NCI-H2029 (cell line): ENCODE measurements at regions not wholly inside any gene's neighbourhood (a gene's known extent, or its start where the extent isn't known, plus 50 kb on each side); places are given as distances from the start of the nearest gene placed in this dataset.

ENCODE experiments used
- DNase-seq: peaks from one replicate; lab custom pipeline; 2025; lab: John Stamatoyannopoulos, UW

DNA sequence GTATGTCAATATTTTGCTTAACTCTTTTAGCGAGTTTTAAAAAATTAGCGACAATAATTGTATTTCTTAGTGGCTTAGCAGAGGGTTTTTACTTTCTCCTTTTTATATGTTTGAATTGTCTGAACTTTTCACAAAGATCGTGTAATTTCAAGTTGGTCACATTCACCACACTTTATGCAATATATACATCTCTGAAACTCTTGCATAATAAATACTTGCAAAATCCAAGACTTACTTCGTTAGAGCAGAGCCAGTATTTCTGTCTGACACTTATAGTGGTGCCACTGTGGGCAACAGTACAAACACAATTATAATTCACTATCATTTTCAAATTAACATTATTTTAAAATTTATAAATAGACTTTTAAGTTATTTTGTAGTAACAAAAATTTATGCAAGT lies 62.0 kb downstream of the SUCNR1 start:
- DNase-seq, result no peak

DNA sequence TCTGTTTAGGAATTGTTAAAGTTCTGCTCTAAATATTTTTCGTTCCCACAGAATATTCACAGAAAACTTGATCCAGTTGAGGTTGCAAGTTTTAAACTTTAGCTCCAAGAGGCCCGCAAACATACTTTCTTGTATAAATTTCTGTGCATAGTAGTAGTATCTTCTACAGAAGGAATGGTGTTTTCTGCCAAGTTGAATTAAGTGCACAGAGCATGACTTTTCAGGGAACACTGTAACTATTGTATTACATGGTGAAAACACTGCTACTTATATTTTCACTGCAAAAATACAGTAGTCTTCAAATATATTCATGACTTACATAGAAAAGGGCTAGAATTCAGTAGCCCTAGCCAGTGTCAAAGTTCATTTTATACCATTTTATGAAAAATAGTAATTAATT lies 67.0 kb downstream of the SUCNR1 start:
- no peak for DNase-seq

DNA sequence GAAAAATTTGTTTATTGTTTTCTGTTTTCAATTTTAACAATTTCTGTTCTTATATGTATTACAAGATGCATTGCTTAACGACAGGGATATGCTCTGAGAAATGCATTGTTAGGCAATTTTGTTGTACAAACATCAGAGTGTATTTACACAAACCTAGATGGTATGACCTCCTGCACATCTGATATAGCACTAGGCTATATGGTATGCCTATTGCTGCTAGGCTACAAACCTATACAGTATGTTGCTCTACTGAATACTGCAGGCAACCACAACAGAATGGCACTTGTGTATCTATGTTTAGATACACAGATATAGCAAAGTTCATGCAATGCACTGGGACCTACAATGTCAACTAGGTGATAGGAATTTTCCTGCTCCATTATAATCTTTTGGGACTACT lies 70.1 kb downstream of the SUCNR1 start:
- DNase-seq, result no peak

DNA sequence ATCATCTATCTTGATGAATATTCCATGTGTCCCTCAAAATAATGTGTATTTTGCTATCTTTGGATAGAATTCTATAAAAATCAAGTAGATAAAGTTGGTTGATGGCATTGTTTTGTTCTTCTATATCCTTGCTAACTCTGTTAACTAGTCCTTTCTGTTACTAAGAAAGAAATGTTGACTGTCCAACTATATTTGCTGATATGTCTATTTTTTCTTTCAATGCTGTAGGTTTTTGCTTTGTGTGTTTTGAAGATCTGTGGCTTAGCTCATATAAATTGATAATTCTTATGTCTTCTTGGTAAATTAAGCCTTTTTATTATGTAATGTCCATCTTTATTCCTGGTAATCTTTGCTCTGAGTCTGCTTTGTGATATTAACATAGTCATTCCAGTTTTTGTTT lies 70.9 kb downstream of the SUCNR1 start:
- no peak for DNase-seq

DNA sequence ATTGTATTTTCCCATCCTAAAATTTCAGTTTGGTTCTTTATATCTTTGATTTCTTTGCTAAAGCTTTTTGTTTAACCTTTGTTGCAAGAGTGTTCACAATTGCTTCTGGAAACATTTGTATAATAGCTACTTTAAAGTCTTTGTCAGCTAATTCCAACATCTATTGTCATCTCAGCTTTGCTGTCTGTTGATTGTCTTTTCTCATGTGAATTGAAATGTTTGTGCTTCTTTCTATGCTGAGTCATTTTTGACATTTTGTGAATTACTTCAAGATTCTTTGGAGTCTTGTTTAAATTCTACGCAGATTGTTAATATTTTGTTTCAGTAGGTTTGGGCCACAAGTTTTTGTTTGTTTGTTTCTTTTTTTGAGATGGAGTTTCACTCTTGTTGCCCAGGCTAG lies 73.2 kb downstream of the SUCNR1 start:
- no peak for DNase-seq

DNA sequence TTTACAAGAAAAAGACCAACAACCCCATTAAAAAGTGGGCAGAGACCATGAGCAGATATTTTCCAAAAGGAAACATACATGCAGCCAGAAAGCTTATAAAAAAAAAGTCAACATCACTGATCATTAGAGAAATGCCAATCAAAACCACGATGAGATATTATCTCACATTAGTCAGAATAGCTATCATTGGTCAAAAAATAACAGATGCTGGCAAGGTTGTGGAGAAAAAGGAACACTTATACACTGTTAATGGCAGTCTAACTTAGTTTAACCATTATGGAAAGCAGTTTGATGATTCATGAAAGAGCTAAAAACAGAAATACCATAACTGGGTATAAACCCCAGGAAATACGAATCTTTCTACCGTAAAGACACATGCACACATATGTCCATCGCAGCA lies 76.3 kb downstream of the SUCNR1 start:
- no peak for DNase-seq

DNA sequence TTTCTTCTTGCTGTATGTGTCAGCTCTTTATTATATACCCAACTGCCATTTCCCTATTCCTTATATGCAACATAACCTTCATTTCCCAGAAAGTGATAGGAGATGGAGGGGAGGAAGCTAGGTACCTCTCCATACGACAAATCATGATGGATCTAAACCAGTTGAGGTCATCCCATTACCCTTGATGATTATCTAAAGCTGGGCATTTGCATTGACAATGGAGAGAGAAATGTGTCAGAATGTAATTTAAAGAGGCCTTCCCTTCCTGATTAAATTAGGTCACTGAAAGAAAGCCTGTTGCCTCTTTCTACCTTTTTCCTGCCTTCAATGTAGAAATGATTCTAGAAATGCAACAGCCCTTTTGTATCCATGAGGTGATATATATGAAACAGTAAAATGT lies 81.9 kb downstream of the SUCNR1 start:
- no peak for DNase-seq

DNA sequence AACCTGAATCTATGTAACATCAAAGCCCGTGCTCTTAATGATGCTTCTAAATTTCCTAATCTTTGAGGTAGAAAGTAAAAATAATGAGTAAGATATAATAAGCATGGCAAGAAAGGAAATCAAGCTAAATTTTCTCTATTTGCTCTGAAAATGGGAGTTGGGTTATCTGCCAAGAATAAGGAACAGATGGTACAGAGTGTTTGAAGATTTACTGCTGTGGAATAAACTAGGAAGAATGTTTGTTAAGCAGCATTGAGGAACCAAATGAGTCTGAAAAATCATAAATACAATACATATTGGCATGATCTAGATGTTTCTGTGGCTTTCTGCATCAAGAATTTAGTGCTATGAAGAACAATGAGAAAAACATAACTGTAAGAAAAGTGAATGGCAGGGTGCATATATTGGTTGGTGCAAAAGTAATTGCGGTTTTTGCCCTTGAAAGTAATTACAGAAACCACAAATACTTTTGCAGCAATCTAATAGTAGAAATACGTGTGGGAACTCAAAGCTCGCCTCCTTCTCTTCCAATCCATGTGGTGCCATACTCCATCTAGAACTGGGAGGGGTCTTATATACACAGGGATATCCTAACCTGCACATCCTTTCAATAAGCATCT lies 87.6 kb downstream of the SUCNR1 start:
- DNase-seq, result no peak

DNA sequence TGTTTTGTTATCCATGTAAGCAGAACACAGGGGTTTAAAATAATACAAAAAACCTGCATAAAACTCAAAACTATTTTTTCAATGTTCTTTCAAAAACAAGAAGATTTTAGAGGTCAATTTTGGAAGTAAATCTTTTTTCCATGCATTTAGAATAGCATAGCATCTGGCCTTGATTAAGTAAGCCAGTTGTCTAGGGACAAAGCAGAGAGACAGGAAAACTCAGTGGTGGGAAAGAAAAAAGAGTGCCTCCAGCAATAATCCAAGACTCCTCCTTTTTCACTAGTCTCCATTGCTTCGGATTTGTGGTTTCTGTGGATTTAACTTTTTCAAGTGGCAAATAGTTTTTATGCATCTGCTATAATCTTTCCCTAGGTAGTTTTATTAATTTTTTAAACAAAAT lies 88.9 kb downstream of the SUCNR1 start:
- no peak for DNase-seq

DNA sequence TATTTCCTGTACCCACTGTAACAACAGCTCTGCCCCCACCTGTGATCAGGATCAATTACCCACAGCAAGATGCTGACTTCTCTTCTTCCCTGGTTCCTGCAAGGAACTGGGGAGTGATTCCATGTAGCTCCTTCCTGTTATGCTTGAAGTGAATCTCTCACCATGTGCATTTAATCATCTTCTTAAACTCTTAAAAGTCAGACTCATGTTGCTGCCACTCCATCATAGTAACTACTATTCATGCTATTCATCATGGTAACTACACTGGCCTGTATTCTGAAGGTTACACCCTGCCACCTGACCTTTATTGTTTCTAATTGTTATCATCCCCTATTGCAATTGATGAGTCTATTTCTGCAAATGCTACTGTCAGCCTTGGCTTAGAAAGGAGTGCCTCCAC lies 89.5 kb downstream of the SUCNR1 start:
- no peak for DNase-seq

DNA sequence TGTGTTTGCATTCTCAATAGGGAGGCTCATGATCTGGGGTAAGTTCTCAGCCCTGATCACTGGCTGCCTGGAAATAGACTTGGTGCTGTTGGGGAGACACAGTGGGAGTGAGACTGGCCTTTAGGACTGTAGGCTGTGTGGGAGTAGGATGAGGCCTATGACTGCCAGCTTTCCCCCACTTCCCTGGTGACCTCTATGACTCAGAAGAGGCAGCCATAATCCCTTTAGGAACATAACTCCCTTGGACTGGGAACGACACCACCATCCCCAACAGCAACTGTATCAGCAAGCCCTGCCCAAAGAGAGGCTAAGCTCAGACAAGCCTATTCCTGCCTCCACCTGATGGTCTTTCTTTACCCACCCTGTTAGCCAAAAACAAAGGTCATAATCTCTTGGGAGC lies 91.3 kb downstream of the SUCNR1 start:
- DNase-seq, result no peak

DNA sequence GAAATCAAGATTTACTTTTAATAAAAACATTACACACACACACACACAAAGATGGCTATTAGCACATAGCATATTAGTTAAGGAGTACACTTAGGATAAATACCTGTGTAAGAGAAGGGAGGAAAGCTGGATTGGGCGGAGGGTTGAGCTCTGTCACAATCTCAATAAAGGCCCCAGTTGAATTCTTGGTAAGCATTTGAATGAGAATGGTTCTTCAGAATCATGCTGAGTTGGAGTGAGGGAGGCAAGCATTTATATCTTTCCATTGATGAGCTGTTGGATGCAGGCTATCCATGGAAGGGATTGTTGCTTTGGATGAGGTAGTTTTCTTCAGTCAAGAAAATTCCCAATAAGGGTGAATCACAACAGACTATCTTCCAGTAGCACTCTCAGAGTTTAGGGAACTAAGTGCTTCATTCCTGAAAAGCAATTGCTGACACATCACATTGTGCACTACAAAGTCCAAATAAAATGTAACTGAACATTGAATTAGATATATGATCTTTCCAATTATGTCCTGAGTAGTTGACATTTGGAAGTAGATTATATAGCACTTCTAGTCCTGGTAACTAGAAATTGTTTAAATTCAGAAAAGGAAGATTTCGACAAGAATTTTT lies 95.7 kb downstream of the SUCNR1 start:
- DNase-seq, result no peak

DNA sequence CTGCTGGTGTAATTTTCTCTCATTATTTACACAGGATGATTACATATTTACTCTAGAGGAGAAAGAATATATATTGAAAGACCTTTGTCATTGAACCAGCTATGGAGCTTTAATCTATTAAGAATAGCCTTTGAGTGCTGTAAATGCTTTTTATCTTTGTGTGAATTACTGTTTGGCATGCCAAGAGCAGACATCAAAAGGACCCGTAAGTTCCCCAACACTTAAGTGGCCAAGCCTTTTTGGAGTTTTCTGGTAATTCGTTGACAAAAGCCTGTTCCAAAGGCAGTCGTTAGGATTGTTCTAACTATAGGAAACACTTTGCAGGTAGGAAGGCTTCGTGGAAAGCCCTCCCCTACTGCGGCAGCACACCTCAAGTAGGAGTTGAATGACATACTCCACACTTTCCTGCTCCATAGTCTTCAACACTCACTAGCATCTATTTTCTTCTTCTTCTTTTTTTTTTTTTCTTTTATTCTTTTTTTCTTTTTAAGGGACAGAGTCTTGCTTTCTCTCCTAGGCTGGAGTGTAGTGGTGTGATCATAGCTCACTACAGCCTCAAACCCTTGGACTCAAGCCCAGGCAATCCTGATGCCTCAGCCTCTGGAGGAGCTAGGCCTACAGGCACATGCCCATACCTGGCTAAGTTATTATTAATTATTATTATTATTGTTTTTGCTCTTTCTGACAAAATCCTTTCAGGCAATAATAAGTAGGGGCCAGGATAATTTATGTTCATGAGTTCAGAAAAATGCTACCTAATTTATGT lies 98.6 kb downstream of the SUCNR1 start:
- peak; percentile 20 for DNase-seq

DNA sequence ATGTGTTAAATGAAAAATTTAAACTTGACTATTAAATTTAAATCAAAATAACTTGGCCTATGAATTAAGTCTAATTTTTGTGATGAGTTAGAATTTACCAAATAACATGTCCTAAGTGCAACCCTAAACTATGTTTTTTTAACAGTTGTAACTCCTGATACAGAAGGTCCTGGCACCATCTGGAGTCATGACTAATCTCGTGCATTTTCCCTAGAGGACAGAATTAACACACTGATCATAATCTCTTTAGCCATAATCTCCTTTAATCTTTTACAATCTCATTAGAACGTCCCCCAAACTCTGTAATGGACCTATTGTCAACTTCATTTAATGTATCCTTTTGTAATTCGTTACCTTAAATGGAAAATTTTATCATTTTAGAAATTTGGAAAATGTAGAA lies 100.6 kb downstream of the SUCNR1 start:
- DNase-seq, result no peak

DNA sequence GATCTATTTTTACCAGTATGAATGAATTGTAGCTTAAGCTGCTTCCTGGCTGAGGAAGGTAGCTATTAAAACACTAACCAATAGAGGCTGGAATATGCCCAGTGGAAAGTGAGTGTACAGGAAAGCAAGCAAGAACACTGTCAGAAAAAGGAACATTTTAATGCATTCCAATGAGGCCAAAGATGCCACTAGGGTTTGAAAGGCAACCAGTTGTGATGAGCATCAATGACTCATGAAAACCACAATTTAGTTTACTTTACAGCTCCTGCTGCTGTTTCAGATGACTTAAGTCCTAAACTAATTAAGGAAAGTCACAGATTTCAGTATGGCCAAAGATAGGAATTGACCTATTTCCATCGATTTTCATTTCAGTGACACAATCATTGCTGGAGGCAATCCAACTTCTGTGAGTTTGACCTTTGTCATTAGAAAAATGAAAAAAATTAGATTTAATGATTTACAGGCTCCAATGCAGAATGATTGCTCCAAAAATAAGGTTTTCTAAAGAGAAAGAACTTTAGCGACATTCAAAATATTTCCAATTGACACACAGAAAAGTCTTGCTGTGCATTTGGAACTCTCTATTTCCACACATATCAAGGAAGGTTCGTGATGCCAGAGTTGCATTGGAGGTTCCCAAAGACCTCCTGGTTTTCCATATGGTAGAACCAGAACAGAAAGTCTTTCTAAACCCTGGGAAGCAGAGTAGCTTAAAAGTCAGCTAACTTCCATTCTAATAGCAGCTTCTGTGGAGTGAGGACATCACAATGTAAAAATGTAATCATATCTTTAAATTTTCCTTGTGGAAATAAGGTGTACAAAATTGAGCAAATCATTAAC lies 103.0 kb downstream of the SUCNR1 start:
- no peak for DNase-seq

DNA sequence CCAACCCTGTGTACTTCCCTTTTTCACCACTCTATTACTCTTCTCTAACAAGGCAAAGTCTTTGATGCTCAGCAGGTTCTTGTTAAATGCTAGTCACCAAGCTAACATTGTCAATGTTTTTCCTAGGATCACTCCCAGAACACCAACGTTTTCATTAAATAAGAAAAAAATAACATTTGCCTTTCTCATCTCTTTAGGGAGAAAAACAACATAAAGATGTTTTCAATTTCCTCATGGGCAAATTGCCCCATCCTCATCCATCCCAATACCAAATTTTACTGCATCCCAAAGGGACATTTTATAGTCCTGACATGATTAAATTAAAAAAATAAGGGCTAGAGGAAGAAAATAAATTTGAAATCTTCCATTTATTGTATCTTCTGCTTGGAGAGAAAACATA lies 106.5 kb downstream of the SUCNR1 start:
- DNase-seq, result no peak

DNA sequence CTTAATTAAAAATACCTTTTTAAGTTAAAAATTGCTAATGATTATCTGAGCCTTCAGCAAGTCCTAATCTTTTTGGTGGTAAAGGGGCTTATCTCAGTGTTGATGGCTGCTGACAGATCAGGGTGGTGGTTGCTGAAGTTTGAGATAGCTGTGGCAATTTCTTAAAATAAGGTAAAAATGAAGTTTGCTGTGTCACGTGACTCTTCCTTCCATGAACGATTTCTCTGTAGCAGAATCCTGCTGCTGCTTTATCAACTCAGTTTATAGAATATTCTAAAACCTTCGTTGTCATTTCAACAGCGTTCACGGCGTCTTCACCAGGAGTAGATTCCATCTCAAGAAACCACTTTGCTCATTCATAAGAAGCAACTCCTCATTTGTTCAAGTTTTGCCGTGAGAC lies 110.1 kb downstream of the SUCNR1 start:
- no peak for DNase-seq

DNA sequence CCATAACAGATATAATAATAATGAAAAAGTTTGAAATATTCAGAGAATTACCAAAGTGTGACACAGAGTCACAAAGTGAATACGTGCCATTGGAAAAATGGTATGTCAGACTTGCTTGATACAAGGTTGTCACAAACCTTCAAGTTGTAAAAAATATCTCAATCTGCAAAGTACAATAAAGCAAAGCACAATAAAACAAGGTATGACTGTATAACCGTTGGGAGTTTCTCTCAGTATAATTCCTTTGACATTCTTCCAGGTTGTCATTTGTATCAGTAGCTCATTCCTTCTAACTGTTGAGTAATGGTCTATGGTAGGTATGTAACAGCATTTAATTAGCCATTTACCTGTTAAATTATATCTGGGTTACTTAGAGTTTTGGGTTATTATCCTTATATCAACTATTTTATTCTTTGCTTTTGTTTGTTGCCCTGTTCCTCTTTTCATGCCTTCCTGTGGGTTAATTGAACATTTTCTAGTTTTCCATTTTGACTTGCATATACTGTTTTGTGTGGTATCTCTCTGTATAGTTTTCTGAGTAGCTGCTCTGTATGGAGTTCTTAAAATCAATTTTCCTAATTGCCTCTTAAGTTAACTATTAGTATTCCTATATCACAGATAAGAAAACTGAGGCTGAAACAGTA lies 112.5 kb downstream of the SUCNR1 start:
- DNase-seq, result no peak

DNA sequence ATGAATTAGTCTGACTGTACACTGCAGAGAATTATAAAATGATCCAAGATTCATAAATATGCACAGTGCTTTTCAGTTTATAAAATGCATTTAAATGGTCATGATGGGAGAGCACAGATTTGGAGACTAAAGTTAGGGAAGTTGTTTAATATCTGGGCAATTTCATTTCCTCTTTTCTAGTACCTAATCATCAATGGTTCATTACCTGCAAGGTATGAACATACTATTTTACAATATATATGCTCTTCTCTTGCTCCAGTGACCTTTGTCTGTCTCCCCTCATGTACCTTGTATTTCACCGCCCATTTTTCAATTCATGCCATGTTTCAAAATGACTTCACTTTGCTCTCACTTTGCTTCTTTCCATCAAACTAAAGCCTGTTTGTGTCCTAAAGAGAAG lies 114.5 kb downstream of the SUCNR1 start:
- DNase-seq, result no peak

DNA sequence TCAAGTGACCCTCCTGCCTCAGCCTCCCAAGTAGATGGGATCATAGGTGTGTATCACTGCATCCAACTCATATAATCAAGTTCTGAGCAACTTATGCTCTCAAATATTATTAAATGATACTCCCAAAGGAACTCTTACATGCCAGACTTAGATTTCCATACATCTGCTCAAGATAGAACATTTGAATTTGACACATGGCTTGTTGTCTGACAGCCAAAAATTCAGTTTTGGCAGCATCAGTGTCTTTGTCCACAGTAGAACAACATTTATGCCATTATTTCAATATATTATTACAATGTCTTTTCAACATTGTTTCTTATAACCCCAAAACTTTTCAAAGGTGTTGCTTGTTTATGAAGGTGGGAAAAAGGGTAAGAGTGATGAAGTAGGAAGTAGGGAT lies 116.2 kb downstream of the SUCNR1 start:
- no peak for DNase-seq

DNA sequence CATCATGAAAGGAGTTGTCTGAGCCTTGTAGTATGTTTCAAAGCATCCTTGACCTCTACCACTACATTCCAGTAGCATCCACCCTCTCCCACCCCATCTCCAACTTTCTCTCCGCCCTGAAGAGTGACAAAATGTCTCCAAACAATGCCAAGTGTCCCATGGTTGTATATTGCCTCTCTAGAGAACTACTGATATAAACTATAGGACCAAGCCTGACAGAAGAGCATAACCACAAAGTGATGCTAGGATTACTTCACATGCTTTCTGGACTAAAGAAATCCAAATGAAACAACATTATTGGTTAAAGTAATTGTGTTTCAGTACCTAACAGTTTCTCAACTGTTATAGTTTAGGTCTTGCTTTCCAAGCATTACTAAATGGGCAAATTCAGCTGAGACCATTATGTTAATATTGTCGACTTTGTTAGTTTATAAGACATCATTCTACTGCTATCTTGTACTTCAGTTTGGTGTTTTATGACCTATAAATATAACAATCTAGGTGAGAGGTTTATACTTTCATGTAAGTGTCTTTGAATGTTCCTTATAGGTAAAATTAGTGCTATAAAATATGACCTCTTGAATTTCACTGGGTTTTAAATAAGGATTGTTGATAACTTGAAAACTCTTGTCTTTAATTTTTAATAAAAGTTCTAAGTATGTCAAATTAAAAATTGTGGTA lies 117.4 kb downstream of the SUCNR1 start:
- DNase-seq, result no peak
